Gastroesophageal sphincter (tissue), 3 donors: ENCODE measurements at regions not wholly inside any gene's neighbourhood (a gene's known extent, or its start where the extent isn't known, plus 50 kb on each side); places are given as distances from the start of the nearest gene placed in this dataset.

Experiments used
- CTCF ChIP-seq, 4 experiments: fragments of 200-600 bp in 2 of 4; fragments of 450-650 bp in 2 of 4; sonication (generic) in 1 of 4; IDR thresholded peaks; one replicate each; pipeline ENCODE4 v1.5.1; 2017 to 2019; ENCODE audit warnings: antibody characterized with exemption in 4 of 4, mild to moderate bottlenecking in 2 of 4, moderate library complexity in 2 of 4
- EP300 ChIP-seq: sonication (generic); formaldehyde crosslinking; IDR thresholded peaks from one replicate; pipeline ENCODE4 v1.6.1; 2017; ENCODE audit warnings: antibody characterized with exemption, mild to moderate bottlenecking
- POLR2A ChIP-seq, 2 donors: fragments of 450-650 bp; IDR thresholded peaks; one replicate each; pipeline ENCODE4 v1.6.1; 2017; ENCODE audit warnings: antibody characterized with exemption in 2 of 2, mild to moderate bottlenecking in 2 of 2, moderate library complexity in 1 of 2

GRCh38 chr6:153183925-153184324 lies 52.8 kb upstream of the RGS17 start:
- TF ChIP-seq CTCF (IDR thresholded peaks at IDR 0.05) (no peak), POLR2A (IDR thresholded peaks at IDR 0.05) (no peak), EP300 (no peak)
